GM12892 (cell line): ENCODE measurements at regions not wholly inside any gene's neighbourhood (a gene's known extent, or its start where the extent isn't known, plus 50 kb on each side); places are given as distances from the start of the nearest gene placed in this dataset.
A peak's percentile ranks its signal among the peaks of the same experiment; 100 is the strongest.

Experiments
- DNase-seq: peaks from one replicate; pipeline ENCODE4 v3.0.0; 2011; ENCODE audit not compliant: insufficient read length
- FAIRE-seq: peaks from 2 replicates; lab custom pipeline; 2011; peaks lifted over from hg19 to GRCh38; lab: Jason Lieb, UNC
- POLR2A ChIP-seq: IDR thresholded peaks from 2 replicates; pipeline ENCODE4 v1.6.1; 2011; ENCODE audit warnings: low read depth, low read length, control low read depth
- POLR2AphosphoS5 ChIP-seq: IDR thresholded peaks from 2 replicates; pipeline ENCODE4 v1.6.1; 2011; ENCODE audit warnings: low read depth, low read length, control low read depth
- TAF1 ChIP-seq: IDR thresholded peaks from 2 replicates; pipeline ENCODE4 v1.6.1; 2011; ENCODE audit warnings: low read depth, mild to moderate bottlenecking, control low read depth, low read length, borderline replicate concordance

DNA sequence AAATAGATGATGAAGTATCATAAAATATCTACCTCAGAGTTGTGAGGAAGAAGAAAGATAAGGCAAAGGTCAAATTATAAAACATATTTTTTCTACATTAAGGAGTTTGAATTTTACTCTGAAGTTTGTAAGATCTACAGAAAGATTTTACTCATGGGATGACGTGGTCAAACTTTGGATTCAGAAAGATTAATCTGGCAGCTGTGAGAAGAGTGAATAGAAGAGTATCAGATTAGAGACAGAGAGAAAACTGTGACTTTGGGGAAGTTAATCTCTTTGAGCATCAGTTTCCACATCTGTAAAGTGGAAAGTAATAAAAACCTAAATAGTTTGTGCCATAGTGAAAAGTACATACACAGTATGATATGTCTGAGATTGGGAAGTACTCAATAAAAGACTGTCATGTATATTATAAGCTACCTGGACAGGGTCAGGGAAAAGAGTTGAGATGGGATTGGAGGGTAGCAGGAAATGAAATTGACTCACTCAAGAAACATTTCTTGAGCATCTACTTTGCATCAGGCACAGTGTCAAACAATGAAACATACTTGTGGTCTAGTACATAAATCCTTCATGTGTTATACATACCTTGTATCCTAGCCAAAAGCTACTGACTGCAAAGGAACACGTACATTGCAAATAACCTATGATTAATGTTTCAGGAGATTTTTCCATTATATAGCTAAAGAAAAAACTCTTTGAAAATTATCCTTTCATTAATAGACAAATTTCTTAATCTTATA, 222.1 kb downstream of the TMEM200A start:
- FAIRE-seq (peak; percentile 48), DNase-seq (no peak)
- TF ChIP-seq POLR2AphosphoS5 = no peak

DNA sequence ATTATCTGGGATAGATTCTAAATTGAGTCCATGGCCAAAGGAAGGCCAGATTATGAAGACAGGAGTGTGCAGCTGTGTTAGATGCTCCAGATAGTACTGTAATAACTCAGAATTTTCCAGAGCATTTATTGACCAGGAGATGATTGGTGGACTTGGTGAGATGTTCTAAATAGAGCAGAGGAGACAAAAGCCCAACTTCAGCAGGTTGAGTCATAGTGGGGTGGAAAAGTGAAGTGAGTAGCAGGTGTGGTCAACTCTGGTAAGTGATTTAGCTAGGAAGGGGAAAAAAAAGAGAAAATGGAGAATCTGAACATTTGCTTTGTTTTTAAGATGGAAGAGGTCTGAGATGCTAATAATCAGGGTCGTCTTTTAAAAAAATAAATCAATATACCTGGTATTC, 227.4 kb downstream of the TMEM200A start:
- FAIRE-seq (no peak), DNase-seq (no peak)
- TF ChIP-seq POLR2AphosphoS5 (no peak), TAF1 (no peak), POLR2A (no peak)

DNA sequence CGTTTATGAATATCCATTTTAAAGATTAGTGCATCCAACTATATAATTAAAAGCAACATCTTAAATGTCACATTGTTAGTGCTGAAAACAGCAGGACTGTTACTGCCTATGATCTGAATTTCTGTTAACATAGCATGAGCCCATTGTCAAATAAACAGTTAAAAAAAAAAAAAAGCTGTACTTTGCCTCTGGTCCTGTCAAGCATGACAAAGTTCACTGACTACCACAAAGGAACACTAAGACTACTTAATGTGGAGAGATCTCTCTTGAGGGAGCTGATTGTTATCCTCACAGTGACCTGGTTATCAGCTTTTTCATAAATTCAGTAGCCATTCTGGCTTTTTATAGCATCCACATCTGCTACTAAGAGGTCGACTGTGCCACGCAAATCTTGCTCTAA, 228.1 kb downstream of the TMEM200A start:
- FAIRE-seq (no peak), DNase-seq (no peak)
- TF ChIP-seq TAF1 = no peak
- TF ChIP-seq POLR2A = no peak
- TF ChIP-seq POLR2AphosphoS5 = no peak

DNA sequence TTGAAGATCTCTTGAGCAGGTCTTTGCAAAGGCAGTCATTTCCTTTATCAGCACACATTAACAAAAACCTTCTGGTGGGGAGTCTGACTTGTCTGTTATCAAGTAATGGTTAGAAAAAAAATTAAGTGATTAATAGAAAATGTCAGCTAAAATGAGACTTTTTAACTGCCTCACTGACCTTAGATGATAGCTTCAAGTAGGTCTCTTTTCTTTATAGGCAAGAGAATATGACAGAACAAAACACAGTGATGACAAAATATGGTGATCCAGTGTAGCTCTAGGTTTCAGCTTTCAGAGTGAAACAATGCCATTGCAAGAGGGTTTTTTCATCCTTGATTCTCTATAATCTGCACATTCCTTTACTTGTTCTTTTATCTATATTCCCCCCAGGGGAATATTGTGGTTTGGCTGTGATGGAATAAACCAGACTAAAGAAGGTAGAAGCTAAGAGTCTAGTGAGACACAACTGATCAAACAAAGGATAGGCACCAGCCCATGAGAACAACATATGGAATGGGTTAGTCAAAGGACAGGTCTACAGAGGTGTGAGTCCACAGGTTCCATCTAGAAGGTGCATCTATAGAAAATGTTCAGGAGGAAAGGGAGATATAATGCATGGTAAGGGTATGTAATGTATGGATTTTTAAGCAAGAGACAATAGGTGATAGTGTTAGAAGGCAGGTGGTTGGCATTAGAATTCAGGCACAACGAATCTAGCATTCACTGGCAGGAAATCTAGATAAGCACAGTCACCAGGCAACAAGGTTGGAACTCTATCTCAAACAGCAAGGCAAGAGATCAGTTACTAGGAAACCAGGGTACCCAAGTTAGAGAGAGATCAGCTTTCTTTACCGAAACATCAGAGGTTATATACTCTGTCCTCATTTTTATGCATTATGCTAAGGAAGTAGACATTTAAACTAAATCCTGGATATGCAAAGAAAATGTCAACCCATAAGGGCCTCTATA, 228.9 kb upstream of the SMLR1 start:
- no peak for DNase-seq
- no peak for TF ChIP-seq POLR2AphosphoS5
- no peak for TF ChIP-seq POLR2A
- TF ChIP-seq TAF1 = no peak
- no peak for FAIRE-seq

DNA sequence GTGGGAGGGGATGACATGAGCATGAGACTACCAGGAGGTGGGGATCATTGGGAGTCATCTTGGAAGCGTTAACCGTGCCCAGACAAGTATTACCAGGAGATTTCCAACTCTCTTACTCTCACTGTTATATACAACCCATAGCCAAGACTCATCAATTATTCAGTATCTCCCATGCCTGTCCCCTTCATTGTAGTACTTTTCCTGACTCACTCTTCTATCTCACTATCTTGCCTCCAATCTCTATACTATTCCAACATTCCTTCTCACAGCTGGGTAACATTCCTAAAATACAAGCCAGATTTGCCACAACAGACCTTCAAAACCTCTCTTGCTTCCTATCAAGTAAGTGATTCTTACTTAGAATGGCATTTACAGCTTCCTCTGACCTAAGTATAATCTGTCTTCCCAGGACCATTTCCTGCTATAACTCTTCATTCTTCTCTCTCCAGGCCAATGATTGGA, 226.3 kb upstream of the SMLR1 start:
- DNase-seq (no peak), FAIRE-seq (no peak)
- TF ChIP-seq TAF1 (no peak), POLR2AphosphoS5 (no peak), POLR2A (no peak)

DNA sequence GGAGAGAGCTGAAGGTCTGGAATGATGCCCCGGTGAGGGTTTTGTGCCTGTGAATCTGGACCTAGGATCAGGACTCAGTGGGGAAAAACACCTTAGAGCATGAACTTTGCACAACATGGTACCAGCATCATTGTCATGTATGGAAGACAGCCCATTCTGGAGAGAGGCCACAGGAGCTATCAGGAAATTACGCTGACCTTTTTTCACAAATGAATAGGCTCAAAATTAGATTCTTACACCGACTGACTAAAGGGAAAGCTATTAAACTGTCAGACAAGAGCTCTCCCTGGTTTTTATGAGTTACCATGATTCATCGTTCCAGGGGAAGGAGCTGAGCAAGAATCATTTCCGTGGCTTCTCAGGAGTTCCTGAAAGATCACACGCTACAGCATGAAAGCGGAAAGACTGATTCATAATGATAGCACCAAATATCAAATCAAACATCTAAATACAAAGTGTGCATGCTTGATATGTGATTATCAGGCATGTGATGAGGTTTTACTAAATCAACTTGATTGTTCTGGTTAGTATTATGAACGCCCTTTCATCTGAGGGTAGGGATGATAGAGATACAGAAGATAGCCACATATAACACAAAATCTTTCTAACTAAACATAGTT, 224.9 kb upstream of the SMLR1 start:
- DNase-seq (no peak), FAIRE-seq (no peak)
- TF ChIP-seq TAF1 (no peak), POLR2A (no peak), POLR2AphosphoS5 (no peak)

DNA sequence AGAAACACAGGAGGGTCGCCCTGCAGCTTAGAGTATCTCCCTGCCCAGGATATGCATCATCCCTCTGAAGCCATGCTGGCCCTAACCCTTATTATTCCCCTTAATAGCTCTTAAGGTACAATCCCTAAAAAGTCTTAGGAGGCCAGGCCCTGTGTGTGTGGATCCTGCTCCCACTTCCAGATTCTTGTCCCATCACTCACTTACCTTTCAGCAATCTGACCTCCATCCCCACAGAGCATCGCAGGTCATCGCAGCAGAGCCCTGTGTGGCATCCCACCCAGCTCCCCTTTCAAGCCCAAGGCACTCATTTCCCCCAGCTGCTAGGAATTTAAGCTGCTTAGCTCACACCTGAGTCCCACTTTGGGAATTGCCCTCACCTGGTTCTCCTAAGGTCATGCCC, 223.8 kb upstream of the SMLR1 start:
- DNase-seq (no peak), FAIRE-seq (no peak)
- TF ChIP-seq TAF1 = no peak
- TF ChIP-seq POLR2A = no peak
- TF ChIP-seq POLR2AphosphoS5 = no peak

DNA sequence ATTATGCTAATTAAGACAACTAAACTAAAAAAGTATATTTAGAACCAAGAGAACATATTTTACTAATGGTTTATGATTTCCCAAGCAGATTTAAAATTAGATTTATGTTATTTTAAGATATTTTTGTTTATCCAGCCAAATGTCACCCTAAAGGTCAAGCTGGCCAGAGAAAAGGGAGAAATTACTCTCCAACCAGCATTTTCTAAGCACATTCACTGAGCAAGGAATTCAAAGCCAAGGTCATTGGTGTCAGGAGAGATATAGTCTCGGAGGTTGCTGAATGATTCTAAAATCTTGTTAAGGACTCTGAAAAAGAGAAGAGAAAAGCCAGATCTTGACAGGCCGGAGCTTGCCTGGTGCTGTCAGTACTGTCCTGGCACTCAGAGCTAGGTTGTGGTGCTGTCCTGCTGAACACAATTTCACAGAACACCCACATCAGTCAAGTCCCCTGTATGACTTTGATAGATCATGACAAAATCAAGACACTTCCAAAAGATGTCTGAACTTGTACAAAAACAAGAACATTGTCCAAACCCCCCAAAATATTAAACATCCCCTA, 222.3 kb upstream of the SMLR1 start:
- TF ChIP-seq POLR2AphosphoS5 = no peak
- TF ChIP-seq TAF1 = no peak
- no peak for TF ChIP-seq POLR2A
- DNase-seq (no peak), FAIRE-seq (peak; percentile 14)

DNA sequence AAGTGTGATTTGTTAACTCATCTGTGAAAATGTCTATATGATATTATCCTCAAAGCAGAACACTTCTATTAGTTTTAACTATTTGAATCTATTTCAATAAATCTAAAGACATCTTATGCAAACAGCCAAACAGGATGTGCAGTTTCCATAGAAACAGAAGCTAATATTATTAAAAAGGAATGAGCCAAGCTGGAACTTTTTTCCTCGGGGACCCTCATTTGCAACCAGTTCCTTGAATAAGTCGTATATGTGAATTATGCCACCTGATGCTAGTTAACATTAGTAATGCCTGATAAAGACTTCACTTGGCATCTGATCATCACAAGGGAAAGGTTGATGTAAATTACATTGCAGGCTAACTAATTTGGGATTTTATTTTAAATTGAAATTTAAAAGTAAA, 216.9 kb upstream of the SMLR1 start:
- DNase-seq (no peak), FAIRE-seq (no peak)
- TF ChIP-seq TAF1 (no peak), POLR2A (no peak)

DNA sequence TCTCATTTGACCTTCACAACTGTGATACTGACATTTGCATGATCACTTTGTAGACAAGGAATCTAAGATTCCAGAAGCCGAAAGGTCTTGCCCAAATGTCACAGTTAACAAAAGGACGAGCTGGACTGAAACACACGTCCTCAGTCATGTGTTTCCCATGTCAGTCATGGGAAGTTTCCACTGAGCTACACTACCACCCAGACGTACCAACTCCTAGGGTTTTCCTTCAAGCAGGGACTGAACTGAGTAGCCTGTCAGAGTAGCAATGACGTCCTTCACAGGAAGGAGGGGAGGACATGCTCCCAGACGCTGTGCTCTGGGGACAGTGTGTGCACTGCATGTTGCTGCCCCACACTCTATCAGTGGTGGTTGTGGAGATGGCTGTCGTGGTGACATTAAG, 215.8 kb upstream of the SMLR1 start:
- TF ChIP-seq POLR2A (no peak), POLR2AphosphoS5 (no peak), TAF1 (no peak)
- FAIRE-seq (no peak), DNase-seq (no peak)

DNA sequence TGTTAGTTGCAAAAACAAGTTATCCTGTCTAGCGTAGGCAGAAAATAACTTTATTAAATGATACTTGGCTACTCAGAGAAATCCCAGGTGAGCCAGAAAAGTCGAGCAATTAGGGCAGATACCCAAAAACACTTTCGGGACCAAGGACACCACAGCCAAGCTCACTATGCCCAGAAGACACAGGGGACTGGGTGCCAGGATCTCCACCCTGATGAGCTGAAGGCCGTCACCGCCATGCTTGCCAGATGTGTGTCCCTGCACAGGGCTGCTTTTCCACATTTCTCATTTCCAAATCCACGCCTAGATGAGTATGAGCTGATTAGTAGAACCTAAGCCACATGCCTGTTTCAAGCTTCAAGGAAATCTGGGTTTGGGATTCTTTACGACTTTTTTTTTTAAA, 214.0 kb upstream of the SMLR1 start:
- TF ChIP-seq POLR2AphosphoS5 = no peak
- TF ChIP-seq POLR2A = no peak
- no peak for TF ChIP-seq TAF1
- FAIRE-seq = no peak

DNA sequence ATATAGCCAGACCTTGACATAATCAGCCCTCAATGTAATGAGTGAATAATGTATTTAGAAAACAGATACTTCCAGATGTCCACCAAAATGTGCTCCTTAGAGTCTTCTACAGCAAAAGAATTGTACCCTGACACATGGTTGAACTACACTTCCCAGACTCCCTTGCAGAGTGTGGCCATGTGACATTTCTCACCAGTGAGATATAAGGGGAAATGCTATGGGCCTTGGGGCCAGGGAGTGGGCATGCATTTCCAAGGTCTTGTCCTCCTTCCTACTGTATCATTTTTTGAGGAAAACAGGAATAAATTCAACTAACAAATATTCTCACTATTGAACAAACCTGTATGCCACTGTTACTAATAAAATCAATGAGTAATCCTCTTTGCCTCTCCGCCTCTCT, 211.4 kb upstream of the SMLR1 start:
- TF ChIP-seq TAF1 = no peak
- no peak for TF ChIP-seq POLR2AphosphoS5
- no peak for TF ChIP-seq POLR2A
- FAIRE-seq = peak; percentile 21
- DNase-seq = no peak

More for the DNA sequence above, 214.0 kb upstream of the SMLR1 start:
- DNase-seq = no peak
